PFSK-1 (cell line): ENCODE measurements at regions not wholly inside any gene's neighbourhood (a gene's known extent, or its start where the extent isn't known, plus 50 kb on each side); places are given as distances from the start of the nearest gene placed in this dataset.

Experiments
- FOXP2 ChIP-seq: optimal IDR thresholded peaks from 2 replicates; pipeline ENCODE3; 2011; ENCODE audit warnings: borderline replicate concordance, control low read depth, inconsistent platforms; ENCODE audit not compliant: insufficient read depth; ENCODE audit errors: extremely low read length, extremely low read depth
- POLR2AphosphoS5 ChIP-seq: IDR thresholded peaks from 2 replicates; pipeline ENCODE4 v1.6.1; 2012; ENCODE audit warnings: low read depth, mild to moderate bottlenecking, control low read depth, low read length, moderate library complexity
- REST ChIP-seq, 2 experiments: IDR thresholded peaks; 2 replicates each; pipeline versions ENCODE4 v1.6.1 to v1.8.0; 2011 to 2012; ENCODE audit warnings: low read depth in 2 of 2, low read length in 2 of 2, control low read depth in 1 of 2, inconsistent platforms in 1 of 2, mild to moderate bottlenecking in 1 of 2, moderate library complexity in 1 of 2; ENCODE audit not compliant: insufficient read depth in 1 of 2
- SIN3A ChIP-seq: IDR thresholded peaks from 2 replicates; pipeline ENCODE4 v1.6.1; 2012; ENCODE audit warnings: mild to moderate bottlenecking, low read length, moderate library complexity, borderline replicate concordance; ENCODE audit not compliant: insufficient read depth
- TAF1 ChIP-seq: IDR thresholded peaks from 2 replicates; pipeline ENCODE4 v1.6.1; 2012; ENCODE audit warnings: low read length, control low read depth, borderline replicate concordance; ENCODE audit not compliant: insufficient read depth

GRCh38 chr2:234189230-234189629 lies 138.7 kb downstream of the SPP2 start:
- no peak for TF ChIP-seq REST (IDR thresholded peaks at IDR 0.05; ENCODE audit: insufficient read depth in 1 of 2, low read depth in 2 of 2, low read length in 2 of 2)
- no peak for TF ChIP-seq TAF1
- no peak for TF ChIP-seq POLR2AphosphoS5
- no peak for TF ChIP-seq SIN3A
- TF ChIP-seq FOXP2: no peak
